Lower leg skin (tissue), 3 donors: ENCODE measurements at regions not wholly inside any gene's neighbourhood (a gene's known extent, or its start where the extent isn't known, plus 50 kb on each side); places are given as distances from the start of the nearest gene placed in this dataset.

Experiments
- POLR2A ChIP-seq, 2 donors: fragments of 450-650 bp; IDR thresholded peaks; one replicate each; pipeline ENCODE4 v1.6.1; 2016 to 2017; ENCODE audit warnings: antibody characterized with exemption in 2 of 2, mild to moderate bottlenecking in 1 of 2, moderate library complexity in 1 of 2
- TF ChIP-seq, protein P1 (sequence below), 3 donors: fragments of 450-650 bp; IDR thresholded peaks; one replicate each; pipeline ENCODE4 v1.5.1; 2016; ENCODE audit warnings: antibody characterized with exemption in 3 of 3, mild to moderate bottlenecking in 3 of 3, moderate library complexity in 2 of 3

DNA sequence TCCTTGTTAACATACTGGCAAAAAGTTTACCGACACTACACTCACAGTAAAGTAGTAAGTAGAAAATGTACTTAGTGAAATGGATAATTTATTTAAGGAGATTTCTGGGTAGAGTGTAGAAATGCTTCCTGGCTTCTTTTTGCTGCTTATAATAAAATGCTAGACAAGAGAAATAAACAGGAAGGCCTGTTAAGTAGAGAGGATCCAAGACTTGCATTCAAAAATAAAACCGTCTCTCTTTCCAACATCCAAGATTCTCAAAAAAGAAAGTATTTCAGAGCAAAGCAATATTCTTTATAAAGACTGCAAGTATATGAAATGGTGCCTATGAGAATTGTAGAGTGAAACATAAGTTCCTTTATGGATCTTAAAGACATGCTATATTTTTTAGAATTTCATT lies 77.0 kb upstream of the CNTN6 start:
- TF ChIP-seq, protein P1, sequence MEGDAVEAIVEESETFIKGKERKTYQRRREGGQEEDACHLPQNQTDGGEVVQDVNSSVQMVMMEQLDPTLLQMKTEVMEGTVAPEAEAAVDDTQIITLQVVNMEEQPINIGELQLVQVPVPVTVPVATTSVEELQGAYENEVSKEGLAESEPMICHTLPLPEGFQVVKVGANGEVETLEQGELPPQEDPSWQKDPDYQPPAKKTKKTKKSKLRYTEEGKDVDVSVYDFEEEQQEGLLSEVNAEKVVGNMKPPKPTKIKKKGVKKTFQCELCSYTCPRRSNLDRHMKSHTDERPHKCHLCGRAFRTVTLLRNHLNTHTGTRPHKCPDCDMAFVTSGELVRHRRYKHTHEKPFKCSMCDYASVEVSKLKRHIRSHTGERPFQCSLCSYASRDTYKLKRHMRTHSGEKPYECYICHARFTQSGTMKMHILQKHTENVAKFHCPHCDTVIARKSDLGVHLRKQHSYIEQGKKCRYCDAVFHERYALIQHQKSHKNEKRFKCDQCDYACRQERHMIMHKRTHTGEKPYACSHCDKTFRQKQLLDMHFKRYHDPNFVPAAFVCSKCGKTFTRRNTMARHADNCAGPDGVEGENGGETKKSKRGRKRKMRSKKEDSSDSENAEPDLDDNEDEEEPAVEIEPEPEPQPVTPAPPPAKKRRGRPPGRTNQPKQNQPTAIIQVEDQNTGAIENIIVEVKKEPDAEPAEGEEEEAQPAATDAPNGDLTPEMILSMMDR (IDR thresholded peaks at IDR 0.05), result no peak
- TF ChIP-seq POLR2A (IDR thresholded peaks at IDR 0.05), result no peak
